ENCODE measurements at regions not wholly inside any gene's neighbourhood (a gene's known extent, or its start where the extent isn't known, plus 50 kb on each side); places are given as distances from the start of the nearest gene placed in this dataset.
A peak's percentile ranks its signal among the peaks of the same experiment; 100 is the strongest.

GRCh38 chr2:20507166-20507692 is 60.4 kb downstream of the RHOB start:
- DNase-seq (no peak), FAIRE-seq (no peak), ATAC-seq (no peak)
- no peak for TF ChIP-seq CTCF (IDR thresholded peaks at IDR 0.05)
- Histone ChIP-seq H3K27me3 (no peaks in the 10 kb centered on the region), H3K4me1 (no peaks in the 10 kb centered on the region), H3K27ac (no peak overlapping the region), H3K9me3 (no peaks in the 10 kb centered on the region), H3K4me3 (no peak overlapping the region), H3K36me3 (no peaks in the 10 kb centered on the region)
- intact Hi-C loops (cut with DNase I): no loop called here
- 59 to 66% methylated on average over 5 of the region's 5 CpGs for WGBS, 2 donors

GRCh38 chr2:20507711-20508110 is 60.8 kb downstream of the RHOB start:
- Histone ChIP-seq H3K9me3 (no peaks in the 10 kb centered on the region), H3K4me1 (no peaks in the 10 kb centered on the region), H3K36me3 (no peaks in the 10 kb centered on the region), H3K4me3 (no peak overlapping the region), H3K27ac (no peak overlapping the region), H3K27me3 (no peaks in the 10 kb centered on the region)
- no peak for TF ChIP-seq CTCF (IDR thresholded peaks at IDR 0.05)
- FAIRE-seq (no peak), ATAC-seq (no peak), DNase-seq (no peak)
- intact Hi-C loops (cut with DNase I): no loop called here

GRCh38 chr2:20509301-20509769 is 62.5 kb downstream of the RHOB start:
- Histone ChIP-seq H3K27me3 (no peaks in the 10 kb centered on the region), H3K27ac (no peak overlapping the region), H3K4me1 (no peaks in the 10 kb centered on the region), H3K36me3 (no peaks in the 10 kb centered on the region), H3K9me3 (no peaks in the 10 kb centered on the region), H3K4me3 (no peak overlapping the region)
- DNase-seq (no peak), ATAC-seq (no peak), FAIRE-seq (no peak)
- 88 to 90% methylated on average over 6 of the region's 6 CpGs for whole genome bisulfite sequencing, 2 donors
- TF ChIP-seq CTCF (IDR thresholded peaks at IDR 0.05): no peak
- intact Hi-C loops (cut with DNase I): no loop called here

GRCh38 chr2:20509770-20510490 is 63.1 kb downstream of the RHOB start:
- no peak for TF ChIP-seq CTCF (IDR thresholded peaks at IDR 0.05)
- DNase-seq (no peak), ATAC-seq (peak; percentile 73 to 87 (median 75)), FAIRE-seq (no peak)
- H3K9me3 ChIP-seq: no peaks in the 10 kb centered on the region
- H3K4me3 ChIP-seq: no peak overlapping the region
- WGBS, 2 donors: 52 to 59% methylated on average over 15 of the region's 15 CpGs
- no peaks in the 10 kb centered on the region for H3K4me1 ChIP-seq
- intact Hi-C loops (cut with DNase I): no loop called here
- H3K36me3 ChIP-seq: no peaks in the 10 kb centered on the region
- H3K27me3 ChIP-seq: no peaks in the 10 kb centered on the region
- H3K27ac ChIP-seq: no peak overlapping the region

- H3K36me3 ChIP-seq: no peaks in the 10 kb centered on the region
- intact Hi-C loops (cut with DNase I): no loop called here
- ATAC-seq: no peak
- no peak overlapping the region for H3K4me3 ChIP-seq
- no peak for TF ChIP-seq CTCF (IDR thresholded peaks at IDR 0.05)
- H3K9me3 ChIP-seq: no peaks in the 10 kb centered on the region
- H3K27ac ChIP-seq: no peak overlapping the region
- 86 to 91% methylated on average over 5 of the region's 5 CpGs for WGBS, 2 donors
- no peaks in the 10 kb centered on the region for H3K27me3 ChIP-seq
- no peak for DNase-seq
- H3K4me1 ChIP-seq: no peaks in the 10 kb centered on the region
- FAIRE-seq: no peak
Measured at GRCh38 chr2:20511130-20511529, 64.3 kb downstream of the RHOB start.
